ENCODE measurements at regions not wholly inside any gene's neighbourhood (a gene's known extent, or its start where the extent isn't known, plus 50 kb on each side); places are given as distances from the start of the nearest gene placed in this dataset.

- TF ChIP-seq, protein P1, sequence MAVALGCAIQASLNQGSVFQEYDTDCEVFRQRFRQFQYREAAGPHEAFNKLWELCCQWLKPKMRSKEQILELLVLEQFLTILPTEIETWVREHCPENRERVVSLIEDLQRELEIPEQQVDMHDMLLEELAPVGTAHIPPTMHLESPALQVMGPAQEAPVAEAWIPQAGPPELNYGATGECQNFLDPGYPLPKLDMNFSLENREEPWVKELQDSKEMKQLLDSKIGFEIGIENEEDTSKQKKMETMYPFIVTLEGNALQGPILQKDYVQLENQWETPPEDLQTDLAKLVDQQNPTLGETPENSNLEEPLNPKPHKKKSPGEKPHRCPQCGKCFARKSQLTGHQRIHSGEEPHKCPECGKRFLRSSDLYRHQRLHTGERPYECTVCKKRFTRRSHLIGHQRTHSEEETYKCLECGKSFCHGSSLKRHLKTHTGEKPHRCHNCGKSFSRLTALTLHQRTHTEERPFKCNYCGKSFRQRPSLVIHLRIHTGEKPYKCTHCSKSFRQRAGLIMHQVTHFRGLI (tag by site-specific recombination; IDR thresholded peaks at IDR 0.05) = no peak
- TF ChIP-seq ZBTB49 (tag by site-specific recombination; IDR thresholded peaks at IDR 0.05; ENCODE audit: low read depth) = no peak
- TF ChIP-seq, protein P2, sequence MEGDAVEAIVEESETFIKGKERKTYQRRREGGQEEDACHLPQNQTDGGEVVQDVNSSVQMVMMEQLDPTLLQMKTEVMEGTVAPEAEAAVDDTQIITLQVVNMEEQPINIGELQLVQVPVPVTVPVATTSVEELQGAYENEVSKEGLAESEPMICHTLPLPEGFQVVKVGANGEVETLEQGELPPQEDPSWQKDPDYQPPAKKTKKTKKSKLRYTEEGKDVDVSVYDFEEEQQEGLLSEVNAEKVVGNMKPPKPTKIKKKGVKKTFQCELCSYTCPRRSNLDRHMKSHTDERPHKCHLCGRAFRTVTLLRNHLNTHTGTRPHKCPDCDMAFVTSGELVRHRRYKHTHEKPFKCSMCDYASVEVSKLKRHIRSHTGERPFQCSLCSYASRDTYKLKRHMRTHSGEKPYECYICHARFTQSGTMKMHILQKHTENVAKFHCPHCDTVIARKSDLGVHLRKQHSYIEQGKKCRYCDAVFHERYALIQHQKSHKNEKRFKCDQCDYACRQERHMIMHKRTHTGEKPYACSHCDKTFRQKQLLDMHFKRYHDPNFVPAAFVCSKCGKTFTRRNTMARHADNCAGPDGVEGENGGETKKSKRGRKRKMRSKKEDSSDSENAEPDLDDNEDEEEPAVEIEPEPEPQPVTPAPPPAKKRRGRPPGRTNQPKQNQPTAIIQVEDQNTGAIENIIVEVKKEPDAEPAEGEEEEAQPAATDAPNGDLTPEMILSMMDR (tag by site-specific recombination; IDR thresholded peaks at IDR 0.05) = no peak
- TF ChIP-seq, protein P3, sequence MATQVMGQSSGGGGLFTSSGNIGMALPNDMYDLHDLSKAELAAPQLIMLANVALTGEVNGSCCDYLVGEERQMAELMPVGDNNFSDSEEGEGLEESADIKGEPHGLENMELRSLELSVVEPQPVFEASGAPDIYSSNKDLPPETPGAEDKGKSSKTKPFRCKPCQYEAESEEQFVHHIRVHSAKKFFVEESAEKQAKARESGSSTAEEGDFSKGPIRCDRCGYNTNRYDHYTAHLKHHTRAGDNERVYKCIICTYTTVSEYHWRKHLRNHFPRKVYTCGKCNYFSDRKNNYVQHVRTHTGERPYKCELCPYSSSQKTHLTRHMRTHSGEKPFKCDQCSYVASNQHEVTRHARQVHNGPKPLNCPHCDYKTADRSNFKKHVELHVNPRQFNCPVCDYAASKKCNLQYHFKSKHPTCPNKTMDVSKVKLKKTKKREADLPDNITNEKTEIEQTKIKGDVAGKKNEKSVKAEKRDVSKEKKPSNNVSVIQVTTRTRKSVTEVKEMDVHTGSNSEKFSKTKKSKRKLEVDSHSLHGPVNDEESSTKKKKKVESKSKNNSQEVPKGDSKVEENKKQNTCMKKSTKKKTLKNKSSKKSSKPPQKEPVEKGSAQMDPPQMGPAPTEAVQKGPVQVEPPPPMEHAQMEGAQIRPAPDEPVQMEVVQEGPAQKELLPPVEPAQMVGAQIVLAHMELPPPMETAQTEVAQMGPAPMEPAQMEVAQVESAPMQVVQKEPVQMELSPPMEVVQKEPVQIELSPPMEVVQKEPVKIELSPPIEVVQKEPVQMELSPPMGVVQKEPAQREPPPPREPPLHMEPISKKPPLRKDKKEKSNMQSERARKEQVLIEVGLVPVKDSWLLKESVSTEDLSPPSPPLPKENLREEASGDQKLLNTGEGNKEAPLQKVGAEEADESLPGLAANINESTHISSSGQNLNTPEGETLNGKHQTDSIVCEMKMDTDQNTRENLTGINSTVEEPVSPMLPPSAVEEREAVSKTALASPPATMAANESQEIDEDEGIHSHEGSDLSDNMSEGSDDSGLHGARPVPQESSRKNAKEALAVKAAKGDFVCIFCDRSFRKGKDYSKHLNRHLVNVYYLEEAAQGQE (tag by site-specific recombination; IDR thresholded peaks at IDR 0.05) = no peak
Measured at GRCh38 chr6:82584194-82584695, 220.6 kb downstream of the TPBG start.

Measured in HEK293 (cell line).